ENCODE measurements at regions not wholly inside any gene's neighbourhood (a gene's known extent, or its start where the extent isn't known, plus 50 kb on each side); places are given as distances from the start of the nearest gene placed in this dataset.

- no peak for TF ChIP-seq CTCF (optimal IDR thresholded peaks at IDR 0.05 in 1 of 3, IDR thresholded peaks at IDR 0.05 in 1 of 3, conservative IDR thresholded peaks at IDR 0.05 in 1 of 3; ENCODE audit: extremely low read depth in 1 of 3, insufficient read depth in 2 of 3, low read length in 3 of 3)
- TF ChIP-seq EZH2 (IDR thresholded peaks at IDR 0.05; ENCODE audit: low read length), result no peak
These were observed 62.2 kb upstream of the WNT11 start for GRCh38 chr11:76268498-76268897.
